GM13977 (cell line): ENCODE measurements at regions not wholly inside any gene's neighbourhood (a gene's known extent, or its start where the extent isn't known, plus 50 kb on each side); places are given as distances from the start of the nearest gene placed in this dataset.

ENCODE experiments used
- DNase-seq: peaks from one replicate; pipeline ENCODE4 v3.0.0; 2012; ENCODE audit warnings: low spot score
- CTCF ChIP-seq: IDR thresholded peaks from 2 replicates; pipeline ENCODE4 v1.5.1; 2012; ENCODE audit warnings: mild to moderate bottlenecking, control low read depth; ENCODE audit not compliant: insufficient read depth; ENCODE audit errors: extremely low read depth, missing control alignments
- in situ Hi-C: fragments of 300-500 bp; cut with MboI; formaldehyde crosslinking; loops from one replicate; pipeline ENCODE4 v1.12.0; 2022; ENCODE audit warnings: low sequenced_read_pairs, low pct_unique_long_range_greater_than_20kb, mixed read lengths, inconsistent platforms; ENCODE audit not compliant: unreplicated experiment

GRCh38 chr18:34976899-34977837, 64.0 kb upstream of the MAPRE2 start:
- TF ChIP-seq CTCF: no peak
- DNase-seq: peak; percentile 73
- in situ Hi-C loops: no loop called here

GRCh38 chr18:34977838-34978532, 63.2 kb upstream of the MAPRE2 start:
- in situ Hi-C loops: no loop called here
- peak; percentile 28 for DNase-seq
- TF ChIP-seq CTCF: no peak

GRCh38 chr18:34978533-34978893, 62.7 kb upstream of the MAPRE2 start:
- no peak for DNase-seq
- no peak for TF ChIP-seq CTCF
- in situ Hi-C loops: no loop called here

- no peak for TF ChIP-seq CTCF
- DNase-seq: peak; percentile 29
- in situ Hi-C loops: no loop called here
Measured at GRCh38 chr18:34978953-34979608, 62.1 kb upstream of the MAPRE2 start.

GRCh38 chr18:34981487-34981886, 59.7 kb upstream of the MAPRE2 start:
- no peak for TF ChIP-seq CTCF
- no peak for DNase-seq
- in situ Hi-C loops: no loop called here

- DNase-seq: no peak
- in situ Hi-C loops: no loop called here
- no peak for TF ChIP-seq CTCF
Measured at GRCh38 chr18:34985963-34986362, 55.2 kb upstream of the MAPRE2 start.
